OCI-LY1 (cell line): ENCODE measurements at regions not wholly inside any gene's neighbourhood (a gene's known extent, or its start where the extent isn't known, plus 50 kb on each side); places are given as distances from the start of the nearest gene placed in this dataset.

Source experiments
- CTCF ChIP-seq: fragments of 200-600 bp; sonication (generic), shearing (Covaris generic); IDR thresholded peaks from 2 replicates; pipeline ENCODE4 v1.5.1; 2017; ENCODE audit warnings: mild to moderate bottlenecking, antibody characterized with exemption, low read length, moderate library complexity, mixed read lengths
- EZH2 ChIP-seq: fragments of 200-600 bp; sonication (generic), shearing (Covaris generic); IDR thresholded peaks from 2 replicates; pipeline ENCODE4 v1.8.0; 2017; ENCODE audit warnings: borderline replicate concordance, mixed run types, mild to moderate bottlenecking, antibody characterized with exemption, low read length, moderate library complexity, mixed read lengths

DNA sequence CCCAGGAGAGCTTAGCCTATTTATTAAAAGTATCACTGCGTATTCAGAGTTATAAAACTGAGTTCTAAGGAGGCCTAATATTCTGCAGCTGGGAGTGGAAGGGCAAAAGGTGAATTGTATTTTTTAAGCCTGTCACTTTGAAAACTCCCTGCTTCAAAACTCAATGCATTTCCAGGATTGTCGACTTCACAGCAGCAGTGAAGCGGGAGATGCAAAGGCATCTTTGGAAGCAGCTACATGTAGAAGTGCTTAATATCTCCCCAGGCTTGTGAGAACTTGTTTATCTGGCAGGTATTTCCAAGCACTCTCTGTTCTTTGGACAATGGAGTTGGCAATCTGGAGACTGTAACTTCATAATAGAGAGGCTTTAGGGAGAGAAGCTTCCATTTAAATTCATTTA is 717.5 kb upstream of the SLIT2 start:
- TF ChIP-seq CTCF (no peak), EZH2 (no peak)
